IMR-90 (cell line): ENCODE measurements at regions not wholly inside any gene's neighbourhood (a gene's known extent, or its start where the extent isn't known, plus 50 kb on each side); places are given as distances from the start of the nearest gene placed in this dataset.

Experiments used
- CEBPB ChIP-seq: IDR thresholded peaks from 2 replicates; pipeline ENCODE4 v1.6.1; 2012; ENCODE audit warnings: low read depth, low read length, improper control_type of control experiment
- CTCF ChIP-seq: conservative IDR thresholded peaks from 2 replicates; pipeline ENCODE4 v1.5.1; 2012; ENCODE audit warnings: mild to moderate bottlenecking, low read depth, low read length, improper control_type of control experiment
- ELK1 ChIP-seq: fragments of 150-350 bp; IDR thresholded peaks from 2 replicates; pipeline ENCODE4 v1.6.1; 2016; ENCODE audit warnings: low read depth, mild to moderate bottlenecking, low read length, moderate library complexity, borderline replicate concordance
- MAFK ChIP-seq: IDR thresholded peaks from 2 replicates; pipeline ENCODE4 v1.6.1; 2012; ENCODE audit warnings: low read depth, low read length, improper control_type of control experiment
- MAZ ChIP-seq: IDR thresholded peaks from 2 replicates; pipeline ENCODE4 v1.6.1; 2012; ENCODE audit warnings: low read depth, mild to moderate bottlenecking, low read length, improper control_type of control experiment, moderate library complexity, borderline replicate concordance
- MXI1 ChIP-seq: IDR thresholded peaks from 2 replicates; pipeline ENCODE4 v1.6.1; 2012; ENCODE audit warnings: low read depth, mild to moderate bottlenecking, low read length, moderate library complexity, borderline replicate concordance
- POLR2A ChIP-seq: IDR thresholded peaks from 2 replicates; pipeline ENCODE4 v1.6.1; 2012; ENCODE audit warnings: mild to moderate bottlenecking, low read depth, low read length
- RAD21 ChIP-seq: IDR thresholded peaks from 2 replicates; pipeline ENCODE4 v1.6.1; 2012; ENCODE audit warnings: low read length, improper control_type of control experiment
- RCOR1 ChIP-seq: IDR thresholded peaks from 2 replicates; pipeline ENCODE4 v1.6.1; 2012; ENCODE audit warnings: mild to moderate bottlenecking, low read length, improper control_type of control experiment; ENCODE audit not compliant: insufficient replicate concordance
- RFX5 ChIP-seq: IDR thresholded peaks from 2 replicates; pipeline ENCODE4 v1.8.0; 2012; ENCODE audit warnings: low read depth, mild to moderate bottlenecking, low read length, moderate library complexity
- SMC3 ChIP-seq: fragments of 150-350 bp; IDR thresholded peaks from 2 replicates; pipeline ENCODE4 v1.6.1; 2016; ENCODE audit warnings: low read depth, mild to moderate bottlenecking, antibody characterized with exemption, low read length, moderate library complexity
- USF2 ChIP-seq: fragments of 150-350 bp; IDR thresholded peaks from 2 replicates; pipeline ENCODE4 v1.6.1; 2017; ENCODE audit warnings: mild to moderate bottlenecking, antibody characterized with exemption, low read length, low read depth

- TF ChIP-seq POLR2A, result no peak
- no peak for TF ChIP-seq CTCF
- no peak for TF ChIP-seq MAFK
- TF ChIP-seq RAD21, result no peak
- TF ChIP-seq CEBPB, result no peak
- TF ChIP-seq MAZ, result no peak
- no peak for TF ChIP-seq USF2
- TF ChIP-seq MXI1, result no peak
- TF ChIP-seq ELK1, result no peak
- no peak for TF ChIP-seq SMC3
- TF ChIP-seq RCOR1, result no peak
- no peak for TF ChIP-seq RFX5
Observed at GRCh38 chr9:23907343-23907742, 81.3 kb upstream of the ELAVL2 start.
